Activated B cell treated with CpG ODN at 0.5 μM for 24 hours (primary cell): ENCODE measurements at regions not wholly inside any gene's neighbourhood (a gene's known extent, or its start where the extent isn't known, plus 50 kb on each side); places are given as distances from the start of the nearest gene placed in this dataset.

Experiments used
- ATAC-seq: fragments of 200-7000 bp; cut with Tn5 transposase; one replicate; pipeline ENCODE4 v1.10.0; 2021; ENCODE audit warnings: low read depth, mild to moderate bottlenecking, moderate library complexity
- CTCF ChIA-PET: fragments of 350-600 bp; sonication (Branson Sonifier 250); formaldehyde crosslinking; loops from one replicate; lab custom pipeline; 2021; ENCODE audit warnings: antibody characterized with exemption; lab: Charles Lee
- POLR2A ChIA-PET: fragments of 350-600 bp; sonication (Branson Sonifier 250); formaldehyde crosslinking; loops from one replicate; lab custom pipeline; 2021; ENCODE audit warnings: antibody characterized with exemption; lab: Charles Lee
- DNase-seq: peaks from one replicate; pipeline ENCODE4 v3.0.0; 2022
- H3K27ac Mint-ChIP-seq: one replicate; pipeline ENCODE4 v1.8.0; 2020; ENCODE audit warnings: mixed read lengths
- H3K27me3 Mint-ChIP-seq: one replicate; pipeline ENCODE4 v1.8.0; 2021; ENCODE audit warnings: mixed read lengths
- H3K36me3 Mint-ChIP-seq: one replicate; pipeline ENCODE4 v1.8.0; 2021; ENCODE audit warnings: low read depth, mixed read lengths
- H3K4me1 Mint-ChIP-seq: one replicate; pipeline ENCODE4 v1.8.0; 2021; ENCODE audit warnings: mixed read lengths
- H3K4me3 Mint-ChIP-seq: one replicate; pipeline ENCODE4 v1.8.0; 2020; ENCODE audit warnings: mild to moderate bottlenecking, mixed read lengths
- H3K9me3 Mint-ChIP-seq: one replicate; pipeline ENCODE4 v1.8.0; 2020; ENCODE audit warnings: mixed read lengths
- CTCF ChIP-seq: fragments of 200-600 bp; IDR thresholded peaks from one replicate; pipeline ENCODE4 v1.8.0; 2022; ENCODE audit warnings: antibody characterized with exemption, mild to moderate bottlenecking
- intact Hi-C: fragments of 100-400 bp; cut with micrococcal nuclease; formaldehyde crosslinking; loops from one replicate; pipeline ENCODE4 v1.15.1; 2024

GRCh38 chr4:111979921-111980320 is 165.3 kb upstream of the FAM241A start:
- DNase-seq (no peak), ATAC-seq (no peak)
- H3K9me3 Mint-ChIP-seq, result no peaks in the 10 kb centered on the region
- H3K36me3 Mint-ChIP-seq, result no peaks in the 10 kb centered on the region
- no peaks in the 10 kb centered on the region for H3K4me1 Mint-ChIP-seq
- H3K27ac Mint-ChIP-seq, result no peak overlapping the region
- H3K27me3 Mint-ChIP-seq, result peaks cover 40% of the 10 kb centered on the region
- ChIA-PET POLR2A (no interaction called here), CTCF (no interaction called here)
- intact Hi-C loops, result no loop called here
- TF ChIP-seq CTCF, result no peak
- H3K4me3 Mint-ChIP-seq, result no peak overlapping the region

DNA sequence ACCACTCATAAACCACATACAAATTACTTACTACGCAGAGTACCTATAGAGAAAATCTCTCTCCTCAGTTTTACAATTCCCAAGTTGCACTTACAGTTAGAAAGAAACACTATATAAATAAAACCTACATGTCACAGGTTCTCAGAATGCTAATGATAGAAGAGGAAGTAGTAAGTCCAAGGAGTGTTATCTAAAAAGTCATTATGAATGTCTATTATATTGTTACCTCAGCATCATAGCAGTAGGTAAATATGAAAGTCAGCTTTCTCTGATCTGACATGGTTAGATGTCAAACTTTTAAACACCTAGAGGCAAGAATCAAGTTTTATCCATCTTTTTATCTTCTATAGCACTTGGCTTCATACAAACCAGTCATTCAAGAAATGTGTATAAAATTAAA is 163.2 kb upstream of the FAM241A start:
- DNase-seq, result no peak
- intact Hi-C loops, result no loop called here
- Mint-ChIP-seq H3K27ac (no peak overlapping the region), H3K4me3 (no peak overlapping the region), H3K4me1 (no peaks in the 10 kb centered on the region), H3K36me3 (no peaks in the 10 kb centered on the region), H3K27me3 (peaks cover 34% of the 10 kb centered on the region), H3K9me3 (no peaks in the 10 kb centered on the region)
- TF ChIP-seq CTCF, result no peak
- CTCF ChIA-PET, result no interaction called here
- no peak for ATAC-seq
- POLR2A ChIA-PET, result no interaction called here

DNA sequence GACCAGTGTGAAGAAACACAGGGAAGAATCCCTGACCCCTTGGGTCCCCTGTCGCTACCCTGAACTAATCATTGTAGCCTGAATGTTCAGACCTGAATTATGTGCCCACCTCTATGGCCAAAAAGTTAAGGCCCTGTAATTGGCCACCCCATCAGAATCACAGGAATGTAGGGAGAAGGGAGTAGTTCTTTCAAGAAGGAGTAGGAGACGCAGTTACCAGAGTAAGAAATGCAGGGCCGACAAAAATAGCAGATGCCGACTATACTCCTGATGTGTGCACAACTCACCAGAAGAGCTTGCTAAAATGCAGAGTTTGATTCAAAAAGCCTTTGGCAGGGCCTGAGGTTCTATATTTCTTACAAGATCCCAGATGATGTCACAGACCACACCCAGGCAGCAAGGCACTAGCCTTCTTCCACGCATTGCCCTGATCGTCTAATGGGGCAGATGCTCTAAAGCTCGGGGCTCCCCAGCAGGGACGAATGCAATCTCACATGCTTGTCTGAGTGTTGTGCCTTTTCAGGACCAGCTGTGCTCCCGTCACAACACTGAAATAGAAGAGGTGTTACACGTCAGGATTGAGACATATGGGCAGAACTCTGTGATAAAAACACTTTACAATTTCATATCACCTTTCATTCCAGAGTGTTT is 161.0 kb upstream of the FAM241A start:
- ATAC-seq, result no peak
- Mint-ChIP-seq H3K27me3 (peaks cover 22% of the 10 kb centered on the region), H3K27ac (no peak overlapping the region), H3K4me1 (no peaks in the 10 kb centered on the region), H3K4me3 (no peak overlapping the region), H3K9me3 (no peaks in the 10 kb centered on the region), H3K36me3 (no peaks in the 10 kb centered on the region)
- intact Hi-C loops, result no loop called here
- ChIA-PET POLR2A (no interaction called here), CTCF (no interaction called here)
- no peak for DNase-seq
- TF ChIP-seq CTCF, result no peak

GRCh38 chr4:111985426-111985825 is 159.8 kb upstream of the FAM241A start:
- Mint-ChIP-seq H3K4me1 (no peaks in the 10 kb centered on the region), H3K27me3 (peaks cover 22% of the 10 kb centered on the region), H3K9me3 (no peaks in the 10 kb centered on the region), H3K27ac (no peak overlapping the region), H3K36me3 (no peaks in the 10 kb centered on the region), H3K4me3 (no peak overlapping the region)
- POLR2A ChIA-PET, result no interaction called here
- intact Hi-C loops, result no loop called here
- ATAC-seq (no peak), DNase-seq (no peak)
- CTCF ChIA-PET, result interaction anchor here (0.7 kb wide), 1 partner anchor 31 kb away, joined by 4 read pairs; no protein-coding TSS in a partner anchor
- no peak for TF ChIP-seq CTCF

- no peaks in the 10 kb centered on the region for H3K36me3 Mint-ChIP-seq
- ChIA-PET CTCF (no interaction called here), POLR2A (no interaction called here)
- ATAC-seq (no peak), DNase-seq (no peak)
- H3K27ac Mint-ChIP-seq, result no peak overlapping the region
- no peak for TF ChIP-seq CTCF
- peaks cover 21% of the 10 kb centered on the region for H3K27me3 Mint-ChIP-seq
- no peaks in the 10 kb centered on the region for H3K9me3 Mint-ChIP-seq
- intact Hi-C loops, result no loop called here
- H3K4me1 Mint-ChIP-seq, result peaks cover 3% of the 10 kb centered on the region
- H3K4me3 Mint-ChIP-seq, result no peak overlapping the region
These were observed 159.2 kb upstream of the FAM241A start for GRCh38 chr4:111986095-111986494.
